ENCODE measurements at regions not wholly inside any gene's neighbourhood (a gene's known extent, or its start where the extent isn't known, plus 50 kb on each side); places are given as distances from the start of the nearest gene placed in this dataset.
"Not testable (repeated sequence)": the region's sequence is repeated elsewhere in the genome, so short reads cannot be mapped to it uniquely, and the experiment has no call there.

DNA sequence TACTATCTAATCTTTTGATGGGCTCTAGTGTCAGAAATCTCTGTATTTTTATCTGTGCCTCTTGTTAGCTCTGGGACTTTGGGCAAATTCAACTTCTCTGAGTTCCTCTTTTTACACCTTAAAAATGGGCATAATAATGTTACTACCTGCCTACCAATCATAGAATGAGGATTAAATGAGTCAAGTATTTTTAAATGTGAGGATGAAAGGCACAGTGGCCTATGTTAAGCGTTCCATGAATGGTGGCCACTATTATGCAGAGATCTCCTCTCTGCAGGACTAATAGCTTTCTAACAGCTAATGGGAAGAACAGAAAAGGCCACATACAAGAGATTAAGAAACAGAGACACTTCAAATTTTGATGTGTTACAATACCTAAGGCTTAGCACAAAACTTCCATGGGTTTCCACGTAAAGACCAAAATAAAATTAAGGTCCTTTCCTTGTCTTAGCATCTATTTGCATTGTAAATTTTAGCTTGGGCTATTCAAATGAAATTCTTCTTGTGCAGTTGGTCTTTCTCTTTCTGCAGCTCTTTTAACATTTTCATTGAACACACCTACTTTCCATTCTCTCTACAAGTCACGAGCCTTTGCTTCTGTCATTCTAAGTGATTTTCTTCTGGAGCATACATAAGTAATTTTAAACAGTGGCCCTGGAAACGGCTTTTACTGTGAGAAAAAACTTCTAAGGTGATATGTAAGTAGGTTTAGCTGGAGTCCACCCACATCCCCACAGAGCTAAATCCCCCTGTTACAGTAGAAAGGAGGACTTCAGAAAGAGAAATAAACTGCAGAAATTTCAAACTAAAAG, 117.9 kb upstream of the MED14 start:
- DNase-seq = no peak

DNA sequence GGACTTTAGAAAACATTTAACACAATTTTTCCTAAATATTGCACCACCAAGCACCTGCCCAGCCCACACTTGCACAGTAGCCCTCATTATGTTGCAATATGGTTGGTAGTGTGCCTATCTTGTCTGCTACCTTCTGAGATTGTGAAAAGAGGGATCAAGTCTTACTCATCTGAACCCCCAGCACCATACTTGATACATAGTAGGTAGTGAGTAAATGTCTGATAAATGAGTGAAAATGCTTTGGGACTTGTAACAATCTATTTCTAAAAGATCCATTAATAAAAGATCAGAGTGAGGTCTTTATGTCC, 118.4 kb upstream of the MED14 start:
- no peak for DNase-seq

DNA sequence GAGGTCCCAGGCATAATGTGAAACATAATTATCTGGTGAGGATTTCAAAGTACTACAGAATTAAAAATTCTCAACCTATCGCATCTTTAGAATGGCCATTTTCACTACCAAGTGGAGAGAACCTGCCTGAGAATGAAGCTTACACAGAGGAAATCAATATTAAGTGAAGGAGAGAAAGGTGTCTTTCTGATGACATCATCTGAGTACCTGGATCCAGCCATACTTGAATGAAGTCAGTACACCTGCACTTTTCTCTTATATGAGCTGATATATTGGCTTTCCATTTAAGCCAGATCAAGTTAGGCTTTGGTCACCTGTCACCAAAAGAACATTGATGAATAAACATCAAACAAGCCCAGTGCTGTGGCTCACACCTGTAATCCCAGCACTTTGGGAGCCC, 118.9 kb upstream of the MED14 start:
- DNase-seq = no peak

DNA sequence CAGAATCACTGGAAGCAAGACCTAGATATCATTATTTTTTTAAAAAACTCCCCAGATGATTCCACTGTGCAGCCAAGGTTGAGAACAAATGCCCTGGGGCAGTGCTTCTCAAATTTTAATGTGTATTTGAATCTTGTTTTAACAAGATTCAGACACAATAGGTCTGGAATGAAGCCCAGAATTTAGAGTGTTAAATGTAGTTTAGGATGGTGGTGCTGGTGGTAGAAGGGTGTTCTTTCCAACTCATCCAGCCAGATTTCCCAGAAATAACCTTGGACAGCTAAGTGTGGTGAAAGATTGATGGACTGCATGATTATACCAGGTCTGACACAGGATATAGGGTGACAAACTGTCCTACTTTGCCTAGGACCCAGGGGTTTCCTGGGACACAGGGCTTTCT, 120.1 kb upstream of the MED14 start:
- no peak for DNase-seq

DNA sequence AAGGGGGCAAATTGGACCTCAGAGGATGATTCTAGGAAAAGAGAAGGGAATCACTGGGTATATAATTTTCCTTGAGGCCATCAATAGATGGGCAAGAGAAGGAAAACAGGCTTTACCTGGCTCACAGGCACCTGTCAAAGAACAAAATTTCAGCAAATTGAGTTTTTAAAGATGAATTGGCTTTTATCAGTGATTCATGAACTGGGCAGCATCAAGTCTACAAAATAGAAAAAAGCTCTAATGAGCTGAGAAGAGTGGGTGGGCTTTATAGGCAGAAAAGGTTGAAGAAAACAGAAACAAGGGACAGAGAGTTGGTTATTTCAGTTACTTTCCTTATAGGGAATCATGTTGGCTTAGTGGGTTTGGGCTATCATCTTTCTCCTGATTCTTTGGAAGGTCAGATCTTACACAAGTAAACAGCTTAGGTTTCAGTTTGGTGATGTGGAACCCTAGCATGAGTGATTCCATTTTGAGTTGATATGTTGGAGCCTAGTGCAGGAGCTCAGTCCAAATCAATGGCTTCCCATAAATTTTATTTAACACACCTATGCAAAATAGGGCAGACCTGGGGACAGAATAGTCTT, 120.7 kb upstream of the MED14 start:
- DNase-seq = no peak

DNA sequence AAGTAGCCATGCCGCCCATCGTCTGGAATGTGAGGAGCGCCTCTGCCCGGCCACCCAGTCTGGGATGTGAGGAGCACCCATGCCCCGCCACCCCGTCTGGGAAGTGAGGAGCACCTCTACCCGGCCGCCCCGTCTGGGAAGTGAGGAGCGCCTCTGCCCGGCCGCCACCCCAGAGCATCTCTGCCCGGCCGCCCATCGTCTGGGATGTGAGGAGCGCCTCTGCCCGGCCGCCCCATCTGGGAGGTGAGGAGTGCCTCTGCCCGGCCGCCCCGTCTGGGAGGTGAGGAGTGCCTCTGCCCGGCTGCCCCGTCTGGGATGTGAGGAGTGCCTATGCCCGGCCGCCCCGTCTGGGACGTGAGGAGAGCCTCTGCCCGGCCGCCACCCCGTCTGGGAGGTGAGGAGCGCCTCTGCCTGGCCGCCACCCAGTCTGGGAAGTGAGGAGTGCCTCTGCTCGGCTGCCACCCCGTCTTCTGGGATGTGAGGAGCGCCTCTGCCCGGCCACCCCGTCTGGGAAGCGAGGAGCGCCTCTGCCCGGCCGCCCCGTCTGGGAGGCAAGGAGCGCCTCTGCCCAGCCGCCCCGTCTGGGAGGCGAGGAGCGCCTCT, 126.7 kb upstream of the MED14 start:
- DNase-seq = not testable (repeated sequence)

DNA sequence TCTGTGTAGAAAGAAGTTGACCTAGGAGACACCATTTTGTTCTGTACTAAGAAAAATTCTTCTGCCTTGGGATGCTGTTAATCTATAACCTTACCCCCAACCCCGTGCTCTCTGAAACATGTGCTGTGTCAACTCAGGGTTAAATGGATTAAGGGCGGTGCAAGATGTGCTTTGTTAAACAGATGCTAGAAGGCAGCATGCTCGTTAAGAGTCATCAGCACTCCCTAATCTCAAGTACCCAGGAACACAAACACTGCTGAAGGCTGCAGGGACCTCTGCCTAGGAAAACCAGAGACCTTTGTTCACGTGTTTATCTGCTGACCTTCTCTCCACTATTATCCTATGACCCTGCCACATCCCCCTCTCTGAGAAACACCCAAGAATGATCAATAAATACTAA, 127.9 kb upstream of the MED14 start:
- DNase-seq = not testable (repeated sequence)

DNA sequence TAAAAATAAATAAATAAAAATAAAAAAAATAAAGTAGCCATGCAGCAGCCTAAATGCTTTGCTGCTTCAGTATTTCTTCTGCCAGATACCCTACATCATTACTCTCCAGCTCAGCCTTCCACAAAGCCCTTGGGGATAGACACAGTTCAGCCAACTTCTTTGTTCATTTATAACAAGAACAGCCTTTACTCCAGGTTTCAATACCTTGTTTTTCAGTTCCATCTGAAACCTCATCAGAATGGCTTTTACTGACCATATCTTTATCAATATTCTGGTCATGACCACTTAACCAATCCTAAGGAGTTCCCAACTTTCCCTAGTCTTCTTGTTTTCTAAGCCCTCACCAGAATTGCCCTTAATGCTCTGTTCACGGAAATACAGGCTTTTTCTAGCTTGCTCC, 128.3 kb upstream of the MED14 start:
- no peak for DNase-seq

DNA sequence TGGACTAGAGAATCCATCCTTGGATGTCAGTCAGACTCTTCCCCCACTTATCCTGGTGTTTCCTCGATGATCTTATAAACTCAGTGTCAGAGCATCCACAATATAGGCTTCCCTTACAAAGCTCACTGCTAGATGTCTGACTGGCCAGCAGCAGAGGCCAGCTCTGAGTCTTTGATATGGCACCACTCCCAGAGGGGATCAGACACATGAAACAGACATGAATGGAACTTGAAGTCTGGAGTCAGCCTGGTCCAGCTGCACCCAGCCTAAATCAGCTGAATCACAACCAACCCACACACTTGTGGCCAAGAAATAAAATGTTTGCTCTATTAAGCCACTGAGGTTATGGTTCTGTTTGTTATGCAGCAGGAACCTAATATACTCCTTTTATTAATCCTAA, 129.6 kb upstream of the MED14 start:
- DNase-seq = no peak

DNA sequence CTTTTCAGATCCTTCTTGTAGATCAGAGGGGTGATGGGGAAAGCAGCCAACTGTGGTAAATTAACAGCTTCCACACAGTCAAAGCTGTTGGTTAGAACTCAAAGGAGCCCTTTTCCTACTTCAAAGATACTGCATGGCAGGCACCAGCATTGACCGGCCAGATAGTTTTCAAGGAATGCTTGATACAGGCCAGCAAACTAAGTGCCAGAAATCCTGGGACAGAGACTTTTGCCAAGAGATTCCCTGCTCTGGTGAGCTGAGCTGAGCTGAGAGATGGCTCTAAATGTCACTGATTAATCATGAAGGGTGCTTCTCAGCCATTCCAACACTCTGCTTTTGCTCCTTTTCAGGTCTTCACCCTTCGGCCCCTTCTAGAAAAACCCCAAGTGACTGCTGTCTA, 131.6 kb upstream of the MED14 start:
- DNase-seq = no peak

DNA sequence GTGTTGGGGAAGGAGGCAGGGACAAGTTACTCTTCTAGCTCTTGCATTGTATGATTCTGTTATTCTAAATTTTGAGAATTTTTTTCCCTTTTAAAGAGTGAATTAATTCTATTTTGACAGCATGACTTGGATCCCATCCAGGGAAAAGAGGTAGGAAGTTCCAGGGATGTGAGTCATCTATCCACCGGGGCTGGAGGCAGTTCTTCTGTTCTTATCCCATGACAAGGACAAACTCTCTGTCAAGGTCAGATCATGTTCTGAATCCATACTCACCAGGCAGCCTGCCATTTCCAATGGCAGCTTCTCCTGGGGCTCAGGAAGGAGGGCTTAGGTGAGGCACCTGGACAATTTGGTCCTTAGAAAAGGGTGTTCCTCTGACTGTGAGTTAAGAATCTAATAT, 132.0 kb upstream of the MED14 start:
- DNase-seq = no peak

DNA sequence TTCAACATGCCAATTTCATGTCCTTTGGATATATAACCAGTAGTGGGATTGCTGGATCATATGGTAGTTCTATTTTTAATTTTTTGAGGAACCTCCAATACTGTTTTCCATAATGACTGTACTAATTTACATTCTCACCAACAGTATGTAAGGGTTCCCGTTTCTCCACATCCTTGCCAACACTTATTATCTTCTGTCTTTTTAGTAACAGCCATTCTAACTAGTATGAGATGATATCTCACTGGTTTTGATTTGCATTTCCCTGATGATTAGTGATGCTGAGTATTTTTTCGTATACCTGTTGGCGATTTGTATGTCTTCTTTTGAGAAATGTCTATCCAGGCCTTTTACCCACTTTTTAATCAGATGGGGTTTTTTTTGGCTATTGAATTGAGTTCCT, 133.5 kb upstream of the MED14 start:
- DNase-seq = no peak

DNA sequence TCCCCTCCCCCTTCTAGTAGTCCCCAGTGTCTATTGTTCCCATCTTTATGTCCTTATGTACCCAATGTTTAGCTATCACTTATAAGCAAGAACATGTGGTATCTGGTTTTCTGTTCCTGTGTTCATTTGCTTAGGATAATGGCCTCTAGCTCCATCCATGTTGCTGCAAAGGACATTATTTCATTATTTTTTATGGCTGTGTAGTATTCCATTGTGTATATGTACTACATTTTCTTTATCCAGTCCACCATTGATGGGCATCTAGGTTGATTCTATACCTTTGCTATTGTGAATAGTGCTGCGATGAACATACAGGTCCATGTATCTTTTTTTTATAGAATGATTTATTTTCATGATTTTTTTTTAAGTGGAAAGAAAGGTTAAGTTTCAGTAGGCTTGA, 135.6 kb upstream of the MED14 start:
- DNase-seq = not testable (repeated sequence)

DNA sequence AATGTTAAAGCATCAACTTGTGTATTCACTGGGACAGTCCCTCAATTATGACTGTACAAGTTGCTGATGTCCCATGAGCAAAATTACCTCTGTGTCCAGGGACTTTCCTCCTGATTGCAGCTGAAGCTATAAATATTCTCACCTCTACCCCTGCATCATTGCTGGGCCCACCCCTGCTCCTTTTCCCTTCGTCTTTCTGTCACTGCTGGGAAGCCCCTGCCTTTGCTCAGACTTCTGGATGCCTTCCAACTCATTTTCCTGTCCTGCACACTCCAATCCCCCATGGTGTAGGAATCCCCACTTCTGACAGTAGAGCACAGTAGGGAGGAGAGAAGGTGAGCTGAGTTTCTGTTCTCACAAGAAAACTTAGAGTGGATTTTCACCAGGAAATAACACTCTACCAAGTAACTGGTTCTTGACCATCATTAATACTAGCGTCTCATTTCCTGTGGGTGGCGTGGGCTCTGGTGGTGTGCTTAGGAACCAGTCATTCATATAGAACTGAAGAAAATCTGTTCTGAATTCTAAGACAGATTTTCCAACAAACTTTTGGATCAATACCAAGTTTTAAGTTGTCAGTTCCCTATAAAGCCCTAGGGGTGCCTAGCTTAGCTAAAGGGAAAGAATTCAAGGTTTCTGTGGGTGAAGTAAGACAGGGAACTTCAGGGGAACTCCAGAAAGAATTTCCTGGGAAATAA, 136.2 kb upstream of the MED14 start:
- no peak for DNase-seq

DNA sequence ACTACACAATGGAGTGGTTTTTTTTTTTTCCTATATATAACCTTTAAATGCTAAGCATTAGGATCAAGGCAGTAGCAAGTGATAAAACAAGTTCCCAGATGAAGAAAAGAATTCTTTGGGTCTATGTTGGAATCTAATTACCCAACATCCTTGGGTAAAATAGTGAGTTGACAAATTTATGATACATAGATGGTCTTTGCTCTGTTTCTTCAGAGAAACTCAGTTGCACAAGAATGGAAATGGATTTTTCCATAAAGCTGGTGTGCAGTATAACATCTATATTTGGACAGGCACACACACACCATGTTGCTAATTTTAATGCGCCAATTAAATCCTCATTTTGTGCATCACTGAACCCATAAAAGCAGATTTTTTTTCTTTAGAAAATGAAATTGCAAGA, 137.0 kb upstream of the MED14 start:
- DNase-seq = no peak

DNA sequence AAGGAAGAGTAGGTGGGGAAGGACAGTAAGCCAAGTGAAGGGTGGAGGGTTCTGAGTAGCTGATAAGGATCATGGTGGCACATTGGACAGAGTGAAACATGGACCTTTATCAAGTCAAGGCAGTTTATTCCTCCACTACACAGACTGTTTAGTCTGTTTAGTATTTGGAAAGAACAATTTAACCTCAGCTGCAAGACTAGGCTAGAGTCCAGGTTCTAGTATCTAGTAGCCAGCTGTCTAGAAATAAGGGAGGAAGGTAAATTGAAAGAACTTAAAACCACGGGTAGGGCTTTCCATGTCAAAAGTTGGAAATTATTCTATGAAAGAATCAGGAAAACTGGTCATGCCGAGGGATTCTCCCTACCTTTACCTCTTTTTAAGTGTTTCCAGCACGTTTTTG, 140.1 kb upstream of the MED14 start:
- DNase-seq = no peak

DNA sequence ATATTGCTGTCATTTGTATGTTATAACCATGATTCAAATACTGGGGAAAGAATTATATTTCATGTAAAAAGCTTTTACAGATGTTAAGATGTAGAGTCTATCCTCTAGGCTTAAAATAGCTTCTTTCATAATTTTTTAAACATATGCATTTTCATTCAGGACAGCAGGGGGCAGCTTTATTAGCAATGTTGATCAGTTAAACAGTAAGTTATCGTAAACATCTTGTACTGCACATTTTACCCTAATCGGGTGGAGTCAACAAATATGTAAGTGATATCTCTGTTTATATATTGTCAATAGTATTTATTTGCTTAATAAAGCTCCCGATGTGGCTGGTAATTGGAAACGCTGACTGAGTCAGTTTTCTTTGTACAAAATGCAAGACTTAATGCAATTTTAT, 142.5 kb upstream of the MED14 start:
- DNase-seq = no peak

DNA sequence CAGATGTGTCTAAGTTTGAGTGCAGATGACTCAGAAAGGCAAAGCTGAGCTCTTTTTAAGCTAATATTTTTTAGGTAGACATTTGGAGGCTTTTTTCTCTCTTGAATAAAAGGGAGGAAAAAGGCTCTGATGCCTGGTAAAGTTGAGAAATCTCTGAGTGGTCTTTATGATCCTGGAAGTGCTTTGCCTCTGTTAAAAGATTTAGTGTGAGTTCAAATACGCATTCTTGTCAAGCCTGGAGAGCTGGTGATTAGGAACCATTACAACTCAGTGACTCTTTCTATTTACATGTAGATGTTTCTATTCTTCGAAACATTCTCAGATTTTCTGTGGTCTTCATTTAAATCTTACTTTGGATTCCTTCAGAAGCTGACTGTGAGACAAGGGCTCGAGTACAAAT, 143.4 kb upstream of the MED14 start:
- no peak for DNase-seq

DNA sequence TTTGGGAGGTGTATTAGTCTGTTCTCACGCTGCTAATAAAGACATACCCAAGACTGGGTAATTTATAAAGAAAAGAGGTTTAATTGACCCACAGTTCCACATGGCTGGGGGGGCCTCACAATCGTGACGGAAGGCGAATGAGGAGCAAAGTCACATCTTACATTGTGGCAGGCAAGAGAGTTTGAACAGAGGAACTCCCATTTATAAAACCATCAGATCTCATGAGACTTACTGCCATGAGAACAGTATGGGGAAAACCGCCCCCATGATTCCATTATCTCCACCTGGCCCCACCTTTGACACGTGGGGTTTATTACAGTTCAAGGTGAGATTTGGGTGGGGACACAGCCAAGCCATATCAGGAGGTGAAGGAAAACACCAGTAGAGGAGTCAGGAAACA, 143.8 kb upstream of the MED14 start:
- not testable (repeated sequence) for DNase-seq

DNA sequence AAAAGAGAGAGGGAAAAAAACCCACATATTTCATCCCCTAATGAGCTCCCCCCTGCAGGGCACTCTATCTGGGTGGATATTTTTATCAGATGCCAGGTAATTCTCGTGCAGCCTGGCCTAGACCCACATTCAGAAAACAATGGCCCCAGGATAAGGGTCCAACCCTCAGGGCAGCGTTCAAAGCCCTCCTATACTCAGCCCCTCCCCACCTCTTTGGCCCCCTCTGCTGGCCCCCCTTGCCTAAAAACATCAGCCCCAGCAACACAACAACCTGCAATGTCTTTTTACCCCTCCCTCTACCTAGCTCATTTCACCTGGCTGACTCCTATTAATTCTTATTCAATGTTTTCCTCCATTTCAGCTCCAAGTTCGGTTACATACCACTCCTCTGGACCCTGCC, 145.4 kb upstream of the MED14 start:
- DNase-seq = no peak

DNA sequence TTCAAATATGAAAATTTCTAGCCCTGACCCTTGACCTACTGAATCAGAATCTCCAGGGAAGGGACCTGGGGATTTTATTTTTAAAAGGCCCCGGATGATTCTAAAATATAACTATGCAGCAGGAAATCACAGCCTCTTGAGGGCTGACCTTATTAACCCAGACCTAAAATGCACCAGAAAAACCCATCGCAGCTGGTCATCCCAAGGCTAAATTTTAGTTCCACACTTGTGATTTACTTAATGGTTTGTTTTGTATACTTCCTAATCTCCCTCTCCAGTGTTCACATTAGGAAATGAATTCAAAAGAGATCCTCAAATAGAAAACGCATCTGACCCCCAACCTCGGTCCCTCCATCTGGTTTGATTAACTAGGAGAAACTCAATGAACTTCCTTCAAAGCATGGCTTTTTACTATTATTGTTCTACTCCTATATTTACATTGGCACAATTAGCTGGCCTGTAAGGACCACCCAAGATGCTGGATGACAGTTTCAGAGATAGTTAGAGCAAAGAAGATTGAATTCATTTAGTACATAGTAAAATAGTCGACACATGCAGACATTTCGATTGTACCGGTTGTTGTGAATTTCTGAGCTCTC, 147.8 kb upstream of the MED14 start:
- DNase-seq = no peak

DNA sequence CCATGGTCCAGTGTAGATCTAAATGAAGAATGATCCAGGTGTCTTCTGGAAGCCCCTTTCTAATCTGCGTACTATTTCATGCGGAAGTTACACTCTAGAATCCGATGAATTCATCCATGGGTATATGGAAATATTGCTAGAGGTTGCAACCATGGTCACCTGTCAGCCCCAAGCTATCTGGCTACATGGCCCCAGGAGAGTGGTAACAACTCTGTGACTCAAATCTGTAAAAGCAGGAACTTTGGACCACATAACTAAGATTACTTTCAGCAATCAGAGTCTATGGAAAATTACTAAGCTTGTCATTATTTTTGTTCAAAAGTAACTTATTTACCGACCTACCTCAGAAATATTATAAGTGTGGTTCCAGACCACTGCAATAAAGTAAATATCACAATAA, 150.6 kb upstream of the MED14 start:
- no peak for DNase-seq

DNA sequence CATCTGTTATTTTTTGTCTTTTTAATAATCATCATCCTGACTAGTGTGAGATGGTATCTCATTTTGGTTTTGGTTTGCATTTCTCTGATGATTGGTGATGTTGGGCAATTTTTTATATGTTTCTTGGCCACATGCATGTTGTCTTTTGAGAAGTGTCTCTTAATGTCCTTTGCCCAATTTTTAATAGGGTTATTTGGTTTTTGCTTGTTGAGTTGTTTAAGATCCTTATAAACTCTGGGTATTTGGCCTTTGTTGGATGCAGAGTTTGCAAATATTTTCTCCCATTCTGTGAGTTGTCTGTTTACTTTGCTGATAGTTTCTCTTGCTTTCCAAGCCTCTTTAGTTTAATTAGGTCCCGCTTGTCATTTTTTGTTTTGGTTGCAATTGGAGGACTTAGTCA, 152.1 kb upstream of the MED14 start:
- no peak for DNase-seq

Measured in right kidney (tissue), 1 donor.